ENCODE measurements at regions not wholly inside any gene's neighbourhood (a gene's known extent, or its start where the extent isn't known, plus 50 kb on each side); places are given as distances from the start of the nearest gene placed in this dataset.

- no peak for TF ChIP-seq CTCF (IDR thresholded peaks at IDR 0.05)
- no peak for TF ChIP-seq POLR2A (IDR thresholded peaks at IDR 0.05)
Observed at GRCh38 chr17:13994050-13994449, 75.3 kb upstream of the COX10 start.

Measured in right lobe of liver (tissue), 4 donors.